ENCODE measurements at regions not wholly inside any gene's neighbourhood (a gene's known extent, or its start where the extent isn't known, plus 50 kb on each side); places are given as distances from the start of the nearest gene placed in this dataset.
"Not testable (repeated sequence)": the region's sequence is repeated elsewhere in the genome, so short reads cannot be mapped to it uniquely, and the experiment has no call there.

- Histone ChIP-seq H3K36me3 (ENCODE audit: insufficient read depth, low read length) (no peaks in the 10 kb centered on the region), H3K4me3 (ENCODE audit: low read length) (no peak overlapping the region), H3K79me2 (replicated peaks; ENCODE audit: insufficient read depth, low read length) (no peaks in the 10 kb centered on the region), H3F3A (ENCODE audit: insufficient read depth, low read length, poor library complexity, severe bottlenecking) (no peaks in the 10 kb centered on the region), H3K9ac (ENCODE audit: low read length) (no peak overlapping the region), H3K9me3 (ENCODE audit: low read length) (no peaks in the 10 kb centered on the region), H2AFZ (ENCODE audit: low read depth, low read length) (no peak overlapping the region), H4K20me1 (ENCODE audit: insufficient read depth) (no peaks in the 10 kb centered on the region), H3K9me2 (ENCODE audit: insufficient read depth, low read length) (no peaks in the 10 kb centered on the region), H3K27ac (ENCODE audit: low read length) (no peak overlapping the region), H3K27me3 (ENCODE audit: insufficient read depth, low read depth, low read length) (no peaks in the 10 kb centered on the region), H3K4me2 (ENCODE audit: low read length) (no peak overlapping the region)
- TF ChIP-seq CTCF (IDR thresholded peaks at IDR 0.05; ENCODE audit: poor library complexity, severe bottlenecking): no peak
- TF ChIP-seq TAF1 (IDR thresholded peaks at IDR 0.05; ENCODE audit: low read depth): no peak
- TF ChIP-seq EP300 (conservative IDR thresholded peaks at IDR 0.05; ENCODE audit: poor library complexity, severe bottlenecking): no peak
- TF ChIP-seq SMC3 (conservative IDR thresholded peaks at IDR 0.05; ENCODE audit: poor library complexity): no peak
- no peak for TF ChIP-seq REST (IDR thresholded peaks at IDR 0.05; ENCODE audit: borderline replicate concordance)
- TF ChIP-seq EZH2 (IDR thresholded peaks at IDR 0.05; ENCODE audit: borderline replicate concordance, insufficient read depth, low read length, poor library complexity, severe bottlenecking): no peak
- TF ChIP-seq RAD21 (conservative IDR thresholded peaks at IDR 0.05): no peak
- TF ChIP-seq MXI1 (conservative IDR thresholded peaks at IDR 0.05; ENCODE audit: poor library complexity, severe bottlenecking): no peak
- no peak for TF ChIP-seq POLR2AphosphoS5 (IDR thresholded peaks at IDR 0.05)
Observed at GRCh38 chr2:234169674-234170073, 119.2 kb downstream of the SPP2 start.

- not testable (repeated sequence) for H3K9me3 ChIP-seq (ENCODE audit: low read length); H3K4me3 ChIP-seq (ENCODE audit: low read length); H3K36me3 ChIP-seq (ENCODE audit: insufficient read depth, low read length); H3K9me2 ChIP-seq (ENCODE audit: insufficient read depth, low read length); H3K27ac ChIP-seq (ENCODE audit: low read length); H4K20me1 ChIP-seq (ENCODE audit: insufficient read depth); H3K79me2 ChIP-seq (replicated peaks; ENCODE audit: insufficient read depth, low read length); H3K4me2 ChIP-seq (ENCODE audit: low read length); H3F3A ChIP-seq (ENCODE audit: insufficient read depth, low read length, poor library complexity, severe bottlenecking); H3K27me3 ChIP-seq (ENCODE audit: insufficient read depth, low read depth, low read length); H2AFZ ChIP-seq (ENCODE audit: low read depth, low read length); H3K9ac ChIP-seq (ENCODE audit: low read length)
Observed at GRCh38 chr2:234168605-234169570, 118.4 kb downstream of the SPP2 start.
